ENCODE measurements at regions not wholly inside any gene's neighbourhood (a gene's known extent, or its start where the extent isn't known, plus 50 kb on each side); places are given as distances from the start of the nearest gene placed in this dataset.
"Not testable (repeated sequence)": the region's sequence is repeated elsewhere in the genome, so short reads cannot be mapped to it uniquely, and the experiment has no call there.

DNA sequence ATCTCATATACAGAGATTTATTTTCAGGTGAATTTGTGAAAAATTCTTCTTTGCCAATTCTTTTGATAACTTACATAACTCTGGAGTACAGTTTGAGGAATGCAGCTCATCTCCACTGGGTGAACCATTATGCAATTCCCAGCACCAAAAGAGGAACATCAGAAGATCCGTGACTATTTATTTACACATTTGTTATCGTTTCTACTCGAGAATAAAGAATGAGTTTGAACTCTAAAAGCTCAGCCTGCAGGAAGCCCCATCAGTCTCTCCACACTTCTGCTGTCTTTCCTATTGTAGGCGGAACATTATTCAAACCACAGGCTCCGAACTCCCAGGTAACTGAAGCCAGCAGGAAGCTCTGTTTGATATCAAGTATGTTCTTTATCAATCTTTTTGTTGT, 95.9 kb upstream of the IFNGR1 start:
- H3K4me3 Mint-ChIP-seq, result no peak overlapping the region
- H3K9me3 Mint-ChIP-seq, result no peaks in the 10 kb centered on the region
- H3K36me3 Mint-ChIP-seq (ENCODE audit: low read depth), result no peaks in the 10 kb centered on the region
- H3K27me3 Mint-ChIP-seq, result no peaks in the 10 kb centered on the region
- no peaks in the 10 kb centered on the region for H3K4me1 Mint-ChIP-seq (ENCODE audit: low read depth)
- no peak overlapping the region for H3K27ac Mint-ChIP-seq

DNA sequence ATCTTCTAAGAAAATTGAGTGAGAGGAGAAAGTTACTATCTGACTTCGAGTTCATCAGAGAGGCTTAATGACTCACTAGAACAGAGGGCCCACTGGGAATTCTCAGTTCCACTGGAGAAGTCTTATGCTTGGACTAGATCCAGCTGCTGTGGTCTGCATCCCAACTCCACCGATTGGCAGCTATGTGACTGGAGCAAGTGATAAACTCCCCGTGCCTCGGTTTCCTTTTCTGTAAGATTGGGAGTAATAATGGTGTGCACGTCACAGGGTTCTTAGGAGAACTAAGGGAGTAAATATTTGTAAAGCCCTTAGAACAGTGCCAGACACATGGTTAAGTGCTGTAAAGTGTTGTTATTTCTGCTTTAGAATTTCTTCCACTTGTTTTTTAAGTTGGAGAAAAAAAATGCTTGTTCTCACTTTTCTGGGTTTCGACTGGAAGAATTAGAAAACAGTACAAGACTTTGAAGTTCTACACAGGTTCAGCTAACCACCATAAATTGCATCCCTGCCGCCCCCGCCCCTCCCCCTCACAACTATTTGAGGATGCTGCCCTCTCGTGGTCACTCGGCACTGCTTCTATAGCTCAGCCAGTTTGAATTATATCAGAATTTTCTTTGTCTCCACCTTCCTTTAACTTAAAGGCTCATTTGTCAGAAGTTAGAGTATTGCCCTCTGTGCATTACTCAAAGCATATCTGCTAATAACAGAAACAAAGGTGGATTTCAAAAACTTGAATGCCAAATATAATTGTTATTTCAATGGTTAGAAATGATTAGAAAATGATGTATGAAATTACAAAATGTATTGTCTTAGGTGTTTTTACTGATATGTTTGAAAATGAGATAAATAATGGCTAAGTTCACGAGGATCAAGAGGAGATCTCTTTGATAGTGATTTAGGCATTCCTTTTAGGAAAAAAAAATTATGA, 95.0 kb upstream of the IFNGR1 start:
- Mint-ChIP-seq H3K36me3 (ENCODE audit: low read depth) (no peaks in the 10 kb centered on the region), H3K4me1 (ENCODE audit: low read depth) (peaks cover 3% of the 10 kb centered on the region), H3K27ac (no peak overlapping the region), H3K27me3 (no peaks in the 10 kb centered on the region), H3K4me3 (no peak overlapping the region), H3K9me3 (no peaks in the 10 kb centered on the region)

DNA sequence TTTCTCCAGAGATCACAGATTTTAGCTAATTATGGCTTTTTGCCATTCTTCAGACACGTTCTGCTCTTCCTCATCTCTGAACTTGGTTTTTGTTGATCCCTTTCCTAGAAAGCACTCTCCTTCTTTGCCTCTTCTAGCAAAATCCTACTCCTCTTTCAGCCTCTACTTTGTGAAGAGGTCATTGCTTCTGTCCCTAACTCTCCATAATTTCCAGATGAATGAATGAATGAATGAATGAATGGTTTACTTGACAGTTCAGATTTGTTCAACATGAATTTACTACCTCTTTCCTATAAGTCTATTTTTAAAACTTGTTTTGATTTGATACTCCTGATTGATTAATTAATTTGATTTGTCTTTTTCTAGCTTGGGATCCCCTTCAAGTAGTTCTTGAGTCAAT, 94.0 kb upstream of the IFNGR1 start:
- no peak overlapping the region for H3K4me3 Mint-ChIP-seq
- no peaks in the 10 kb centered on the region for H3K27me3 Mint-ChIP-seq
- no peak overlapping the region for H3K27ac Mint-ChIP-seq
- no peaks in the 10 kb centered on the region for H3K36me3 Mint-ChIP-seq (ENCODE audit: low read depth)
- H3K9me3 Mint-ChIP-seq, result no peaks in the 10 kb centered on the region
- peaks cover 12% of the 10 kb centered on the region for H3K4me1 Mint-ChIP-seq (ENCODE audit: low read depth)

DNA sequence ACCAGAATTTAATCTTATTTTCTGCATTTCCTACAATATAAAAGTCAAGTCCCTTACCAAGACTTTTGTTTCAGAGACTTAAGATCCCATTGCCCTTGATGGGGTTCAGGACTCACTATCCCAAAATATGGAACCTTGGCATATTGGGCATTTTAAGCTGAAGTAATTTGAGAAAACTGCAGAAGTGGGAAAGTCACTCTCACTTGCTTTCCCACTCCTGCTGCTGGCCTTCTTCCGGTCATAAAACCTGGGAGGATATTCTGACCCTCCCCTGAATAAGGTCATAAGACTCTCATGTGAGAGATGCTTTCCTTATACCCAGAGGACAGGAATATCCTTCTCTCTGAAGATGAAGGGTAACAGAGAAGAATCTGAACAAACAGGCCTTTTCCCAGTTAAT, 92.8 kb upstream of the IFNGR1 start:
- peaks cover 20% of the 10 kb centered on the region for H3K4me1 Mint-ChIP-seq (ENCODE audit: low read depth)
- no peak overlapping the region for H3K27ac Mint-ChIP-seq
- H3K4me3 Mint-ChIP-seq, result no peak overlapping the region
- no peaks in the 10 kb centered on the region for H3K9me3 Mint-ChIP-seq
- no peaks in the 10 kb centered on the region for H3K27me3 Mint-ChIP-seq
- no peaks in the 10 kb centered on the region for H3K36me3 Mint-ChIP-seq (ENCODE audit: low read depth)

DNA sequence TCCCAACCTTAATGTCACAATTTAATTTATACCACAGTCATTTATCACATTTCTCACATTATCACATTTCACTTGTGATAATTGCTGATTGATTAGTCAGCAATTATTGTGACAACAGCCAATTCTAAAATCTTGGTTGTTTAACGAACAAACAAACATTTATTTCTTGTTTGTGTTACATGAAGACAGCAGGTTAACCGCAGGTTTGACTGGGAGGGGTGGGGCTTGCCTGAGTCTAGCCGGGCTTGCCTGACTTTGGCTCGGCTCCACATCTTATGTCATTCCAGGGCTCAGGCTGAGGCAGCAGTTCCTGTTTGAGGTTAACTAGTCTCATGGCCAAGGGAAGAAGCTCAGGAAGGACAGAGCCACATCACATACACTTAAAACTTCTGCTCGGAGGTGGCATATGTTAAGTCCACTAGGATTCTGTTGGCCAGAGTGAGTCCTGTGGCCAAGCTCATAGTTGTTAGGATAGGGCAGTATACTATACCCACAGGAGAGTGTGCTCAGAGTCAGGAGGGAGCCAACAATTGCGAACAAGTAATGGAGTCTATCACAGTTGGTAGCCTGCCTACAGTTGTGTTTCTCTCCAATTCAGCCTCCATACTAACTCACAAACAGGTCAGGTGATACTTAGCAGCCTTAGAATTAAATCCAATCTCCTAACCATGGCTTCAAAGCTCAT, 90.0 kb upstream of the IFNGR1 start:
- no peaks in the 10 kb centered on the region for H3K36me3 Mint-ChIP-seq (ENCODE audit: low read depth)
- no peak overlapping the region for H3K27ac Mint-ChIP-seq
- no peak overlapping the region for H3K4me3 Mint-ChIP-seq
- peaks cover 23% of the 10 kb centered on the region for H3K4me1 Mint-ChIP-seq (ENCODE audit: low read depth)
- no peaks in the 10 kb centered on the region for H3K9me3 Mint-ChIP-seq
- H3K27me3 Mint-ChIP-seq, result no peaks in the 10 kb centered on the region

DNA sequence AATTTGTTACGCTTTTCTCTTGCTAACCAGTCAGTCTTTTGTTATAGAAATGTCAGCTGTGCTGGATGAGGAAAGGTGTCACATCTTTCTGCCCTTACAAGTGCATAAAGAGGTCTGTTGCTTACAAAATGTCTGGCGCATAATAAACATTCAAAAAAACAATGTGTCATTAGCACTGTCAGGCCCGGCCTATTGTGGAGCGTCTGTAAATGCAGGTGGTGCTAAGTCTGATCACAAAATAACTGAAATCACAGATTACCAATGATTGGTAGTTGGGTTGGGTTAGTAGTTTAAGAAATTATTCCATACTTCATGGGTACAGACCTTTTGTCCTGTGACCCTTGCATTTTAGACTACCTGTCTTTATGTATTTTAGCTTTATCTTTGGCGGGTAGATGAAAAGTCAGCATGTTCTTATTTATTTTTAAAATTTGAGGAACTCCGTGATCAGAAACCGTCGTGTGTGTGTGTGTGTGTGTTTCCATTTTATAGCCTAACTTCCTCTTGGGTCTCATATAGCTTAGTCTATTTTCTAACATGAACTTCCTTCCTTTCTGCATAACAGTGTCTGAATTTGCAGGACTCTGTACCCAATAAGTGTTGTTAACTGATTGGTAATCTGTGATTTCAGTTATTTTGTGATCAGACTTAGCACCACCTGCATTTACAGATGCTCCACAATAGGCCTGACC, 88.1 kb upstream of the IFNGR1 start:
- H3K4me3 Mint-ChIP-seq, result no peak overlapping the region
- no peaks in the 10 kb centered on the region for H3K9me3 Mint-ChIP-seq
- no peak overlapping the region for H3K27ac Mint-ChIP-seq
- no peaks in the 10 kb centered on the region for H3K36me3 Mint-ChIP-seq (ENCODE audit: low read depth)
- no peaks in the 10 kb centered on the region for H3K27me3 Mint-ChIP-seq
- peaks cover 31% of the 10 kb centered on the region for H3K4me1 Mint-ChIP-seq (ENCODE audit: low read depth)

DNA sequence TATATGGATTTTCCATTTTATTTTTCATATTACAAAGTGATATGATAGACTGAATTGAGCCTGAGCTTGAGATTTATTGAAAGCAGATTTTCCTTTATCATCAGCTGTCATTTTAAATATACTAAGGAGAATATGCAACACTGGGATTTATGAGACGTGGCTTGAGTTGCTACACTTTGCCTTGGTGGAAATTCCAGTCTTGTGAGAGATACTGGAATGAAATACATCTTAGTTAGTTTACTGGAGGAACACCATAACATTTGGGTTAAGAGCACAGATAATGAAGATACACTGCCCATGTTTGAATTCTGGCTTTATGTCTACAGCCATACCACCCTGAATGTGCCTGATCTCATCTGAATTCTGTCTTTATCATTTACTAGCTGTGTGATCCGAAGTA, 86.5 kb upstream of the IFNGR1 start:
- Mint-ChIP-seq H3K27ac (no peak overlapping the region), H3K9me3 (no peaks in the 10 kb centered on the region), H3K4me3 (no peak overlapping the region), H3K27me3 (no peaks in the 10 kb centered on the region), H3K36me3 (ENCODE audit: low read depth) (no peaks in the 10 kb centered on the region), H3K4me1 (ENCODE audit: low read depth) (peaks cover 31% of the 10 kb centered on the region)

DNA sequence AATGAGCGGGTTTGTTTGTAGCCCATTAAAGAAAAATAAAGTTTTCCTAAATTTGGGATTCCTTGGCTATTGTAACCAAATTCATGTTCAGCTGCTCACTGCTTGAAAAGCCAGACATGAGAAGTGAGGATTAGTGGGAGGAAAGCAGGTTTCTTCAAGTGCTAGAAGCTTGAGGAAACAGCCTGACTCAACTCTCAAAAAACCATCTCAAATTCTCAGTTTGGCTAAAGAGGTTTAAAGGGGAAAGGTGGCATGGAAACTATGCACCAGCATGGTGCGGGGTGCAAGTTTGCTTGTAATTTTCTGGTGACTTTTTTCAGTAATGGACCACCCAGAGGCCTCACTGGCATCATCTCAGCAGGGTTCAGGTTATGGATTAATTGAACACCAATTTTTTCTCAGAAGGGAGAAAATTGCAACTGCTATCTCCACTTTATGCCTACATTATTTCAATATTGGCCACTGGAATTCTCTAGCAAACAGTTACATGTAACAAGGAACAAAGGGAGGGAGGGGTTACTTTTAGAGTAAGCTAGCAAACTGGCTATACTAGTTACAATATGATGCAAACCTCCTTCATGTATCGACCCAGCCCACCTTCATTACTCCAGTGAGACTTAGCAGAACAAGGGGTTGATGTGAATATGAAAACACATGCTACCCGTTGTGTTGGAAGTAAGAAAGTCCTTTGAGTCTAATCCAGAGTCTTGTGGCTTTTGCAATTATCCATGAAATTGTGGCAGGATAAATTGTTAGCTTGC, 85.0 kb upstream of the IFNGR1 start:
- Mint-ChIP-seq H3K27ac (no peak overlapping the region), H3K4me3 (no peak overlapping the region), H3K9me3 (no peaks in the 10 kb centered on the region), H3K27me3 (no peaks in the 10 kb centered on the region), H3K36me3 (ENCODE audit: low read depth) (no peaks in the 10 kb centered on the region), H3K4me1 (ENCODE audit: low read depth) (peaks cover 28% of the 10 kb centered on the region)

DNA sequence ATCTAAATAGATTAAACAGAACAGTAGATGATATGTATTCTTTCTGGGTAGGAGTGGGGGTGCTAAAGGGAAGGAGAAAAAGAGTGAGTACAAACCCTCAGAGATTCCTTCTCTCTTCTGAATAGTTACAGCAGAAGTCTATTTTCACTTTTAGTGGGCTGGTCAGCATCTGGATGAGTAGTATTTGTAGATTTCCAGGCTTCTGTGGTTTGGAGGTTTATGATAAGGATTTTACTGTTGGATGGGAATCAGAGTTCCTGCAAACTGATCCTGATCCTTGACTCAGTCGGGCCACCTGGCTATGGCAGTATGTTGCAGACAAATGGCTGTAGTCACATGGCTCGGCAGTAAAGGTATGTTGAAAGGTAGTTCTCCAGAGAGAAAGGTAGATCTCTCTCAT, 84.3 kb upstream of the IFNGR1 start:
- peaks cover 21% of the 10 kb centered on the region for H3K4me1 Mint-ChIP-seq (ENCODE audit: low read depth)
- no peaks in the 10 kb centered on the region for H3K9me3 Mint-ChIP-seq
- H3K27me3 Mint-ChIP-seq, result no peaks in the 10 kb centered on the region
- H3K36me3 Mint-ChIP-seq (ENCODE audit: low read depth), result no peaks in the 10 kb centered on the region
- no peak overlapping the region for H3K27ac Mint-ChIP-seq
- H3K4me3 Mint-ChIP-seq, result no peak overlapping the region

DNA sequence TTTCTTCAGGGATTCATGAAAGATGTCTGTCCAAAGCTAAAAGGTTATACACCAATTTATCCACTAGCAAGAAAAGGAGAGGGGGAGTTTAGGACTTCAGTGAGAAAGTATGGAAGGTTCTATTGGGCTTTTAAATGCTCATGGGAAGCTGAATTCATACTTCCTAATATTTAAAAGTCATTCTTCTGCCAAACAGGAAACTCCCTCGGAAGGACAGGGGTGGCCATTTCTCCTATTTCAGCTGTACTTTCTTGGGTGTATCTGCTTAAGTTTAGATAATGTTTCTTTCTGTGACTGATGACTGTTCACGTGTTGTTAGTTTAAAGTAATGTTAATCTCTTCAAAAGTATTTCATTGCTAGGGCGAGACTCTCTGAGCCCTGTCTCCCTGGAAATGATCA, 80.5 kb upstream of the IFNGR1 start:
- Mint-ChIP-seq H3K27ac (no peak overlapping the region), H3K4me1 (ENCODE audit: low read depth) (peaks cover 8% of the 10 kb centered on the region), H3K9me3 (no peaks in the 10 kb centered on the region), H3K36me3 (ENCODE audit: low read depth) (no peaks in the 10 kb centered on the region), H3K4me3 (no peak overlapping the region), H3K27me3 (no peaks in the 10 kb centered on the region)

DNA sequence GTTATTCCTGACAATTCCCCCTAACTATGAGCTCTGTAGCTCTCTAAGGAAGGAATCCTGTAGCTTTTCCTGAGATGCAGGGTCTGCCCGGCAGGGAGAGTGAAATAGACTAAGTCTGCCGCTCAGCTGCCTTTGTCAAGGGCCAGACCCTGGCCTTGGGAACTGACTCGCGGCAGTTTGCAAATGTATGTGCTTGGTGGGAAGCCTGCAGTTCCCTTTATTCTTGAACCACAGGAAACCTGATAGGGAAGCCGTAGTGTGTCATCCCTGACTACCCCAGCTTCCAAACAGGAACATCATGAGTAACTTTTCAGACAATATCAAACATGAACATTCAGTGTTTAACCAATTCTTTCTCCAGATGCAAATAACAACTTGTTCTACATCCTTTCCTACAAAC, 78.7 kb upstream of the IFNGR1 start:
- no peak overlapping the region for H3K4me3 Mint-ChIP-seq
- H3K4me1 Mint-ChIP-seq (ENCODE audit: low read depth), result no peaks in the 10 kb centered on the region
- no peaks in the 10 kb centered on the region for H3K36me3 Mint-ChIP-seq (ENCODE audit: low read depth)
- H3K27me3 Mint-ChIP-seq, result no peaks in the 10 kb centered on the region
- H3K27ac Mint-ChIP-seq, result no peak overlapping the region
- no peaks in the 10 kb centered on the region for H3K9me3 Mint-ChIP-seq

DNA sequence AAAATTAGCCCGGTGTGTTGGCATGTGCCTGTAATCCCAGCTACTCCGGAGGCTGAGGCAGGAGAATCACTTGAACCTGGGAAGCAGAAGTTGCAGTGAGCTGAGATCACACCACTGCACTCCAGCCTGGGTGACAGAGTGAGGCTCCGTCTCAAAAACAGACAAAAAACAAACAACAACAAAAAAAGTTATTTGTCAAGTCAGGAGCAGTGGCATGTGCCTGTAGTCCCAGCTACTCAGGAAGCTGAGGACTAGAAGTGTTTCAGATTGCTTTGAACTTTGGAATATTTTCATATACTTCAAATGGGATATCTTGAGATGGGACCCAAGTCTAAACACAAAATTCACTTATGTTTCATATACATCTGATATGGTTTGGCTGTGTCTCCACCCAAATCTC, 73.1 kb upstream of the IFNGR1 start:
- not testable (repeated sequence) for H3K4me1 Mint-ChIP-seq (ENCODE audit: low read depth); H3K9me3 Mint-ChIP-seq; H3K27me3 Mint-ChIP-seq; H3K27ac Mint-ChIP-seq; H3K4me3 Mint-ChIP-seq; H3K36me3 Mint-ChIP-seq (ENCODE audit: low read depth)

DNA sequence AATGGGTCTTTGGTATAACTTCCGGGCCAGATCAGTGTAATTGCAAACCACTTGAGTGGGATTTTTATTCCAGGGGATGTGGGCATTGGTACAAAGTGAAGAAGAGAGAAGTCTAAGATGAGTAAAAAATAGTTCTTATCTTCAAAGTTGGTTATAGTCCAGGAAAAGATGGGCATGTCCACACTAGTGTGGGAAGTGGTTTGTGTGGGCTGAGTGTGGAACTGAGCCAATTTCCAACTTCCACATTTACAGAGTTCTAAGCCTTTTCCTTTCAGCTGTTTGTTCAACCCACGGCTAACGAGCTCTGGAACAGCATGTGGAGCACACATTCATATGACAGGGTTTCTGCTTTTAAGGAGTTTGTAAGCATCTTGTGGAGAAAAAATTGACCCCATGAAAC, 72.3 kb upstream of the IFNGR1 start:
- no peak overlapping the region for H3K4me3 Mint-ChIP-seq
- peaks cover 4% of the 10 kb centered on the region for H3K27me3 Mint-ChIP-seq
- no peaks in the 10 kb centered on the region for H3K9me3 Mint-ChIP-seq
- peaks cover 8% of the 10 kb centered on the region for H3K4me1 Mint-ChIP-seq (ENCODE audit: low read depth)
- no peaks in the 10 kb centered on the region for H3K36me3 Mint-ChIP-seq (ENCODE audit: low read depth)
- no peak overlapping the region for H3K27ac Mint-ChIP-seq

DNA sequence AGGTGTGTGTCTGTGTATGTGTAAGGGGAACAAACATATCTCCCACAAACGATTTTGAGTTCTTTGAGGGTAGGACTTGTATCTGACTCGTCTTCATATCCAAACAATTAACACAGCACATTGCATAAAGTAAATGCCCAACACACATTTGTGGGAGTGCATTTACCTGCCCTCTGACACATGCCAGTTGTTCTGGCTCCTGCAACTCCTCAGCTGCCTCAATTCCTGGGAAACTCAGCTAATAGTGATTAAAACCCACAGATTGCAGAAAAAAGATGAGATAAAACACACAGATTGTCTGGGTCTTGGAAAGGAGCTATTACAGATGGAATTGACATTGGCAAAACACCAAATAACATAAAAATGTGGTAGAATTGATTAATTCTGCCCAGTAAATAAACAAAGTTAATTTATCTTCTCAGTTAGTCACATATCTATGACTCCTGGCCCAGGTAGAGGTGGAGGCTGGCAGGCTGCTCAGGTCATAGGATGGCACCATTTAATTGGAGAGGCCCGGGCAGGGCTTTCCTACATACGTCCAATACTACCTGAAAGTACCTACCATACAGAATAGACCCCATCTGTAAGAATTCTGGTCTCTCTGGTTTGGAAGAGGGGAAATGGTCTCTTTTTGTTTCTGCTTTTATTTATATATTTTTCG, 71.5 kb upstream of the IFNGR1 start:
- Mint-ChIP-seq H3K27me3 (peaks cover 4% of the 10 kb centered on the region), H3K27ac (no peak overlapping the region), H3K4me3 (no peak overlapping the region), H3K9me3 (no peaks in the 10 kb centered on the region), H3K36me3 (ENCODE audit: low read depth) (no peaks in the 10 kb centered on the region), H3K4me1 (ENCODE audit: low read depth) (peaks cover 8% of the 10 kb centered on the region)
